H1 (cell line): ENCODE measurements at regions not wholly inside any gene's neighbourhood (a gene's known extent, or its start where the extent isn't known, plus 50 kb on each side); places are given as distances from the start of the nearest gene placed in this dataset.

Source experiments
- CHD2 ChIP-seq: IDR thresholded peaks from 2 replicates; pipeline ENCODE4 v1.6.1; 2012; ENCODE audit warnings: low read length, improper control_type of control experiment
- NRF1 ChIP-seq: IDR thresholded peaks from 2 replicates; pipeline ENCODE4 v1.6.1; 2011; ENCODE audit warnings: mild to moderate bottlenecking, low read depth, low read length, improper control_type of control experiment
- SP1 ChIP-seq: IDR thresholded peaks from 2 replicates; pipeline ENCODE4 v1.6.1; 2011; ENCODE audit warnings: low read depth, low read length

DNA sequence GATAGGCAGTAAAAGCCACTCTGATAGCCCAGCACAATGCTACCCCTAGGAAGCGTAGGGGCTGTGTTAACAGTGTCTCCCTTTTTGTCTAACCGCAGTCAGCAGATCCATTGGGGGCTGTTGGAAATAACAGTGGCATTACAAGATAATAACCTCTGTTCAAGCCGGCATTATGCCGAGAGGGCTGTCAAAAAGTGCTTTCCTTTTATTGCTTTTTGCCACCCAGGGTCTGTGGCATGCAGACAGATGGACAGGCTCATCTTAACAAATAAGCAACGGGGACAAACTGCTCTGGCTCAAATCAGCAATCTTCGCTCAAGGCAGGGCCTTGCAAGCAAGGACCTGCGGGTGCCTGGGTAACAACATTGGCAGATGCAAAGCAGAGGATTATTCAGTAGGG, 123.3 kb downstream of the TLR4 start (continued):
- no peak for TF ChIP-seq CHD2
- TF ChIP-seq NRF1 = no peak
- no peak for TF ChIP-seq SP1
